ENCODE measurements at regions not wholly inside any gene's neighbourhood (a gene's known extent, or its start where the extent isn't known, plus 50 kb on each side); places are given as distances from the start of the nearest gene placed in this dataset.

- Histone ChIP-seq H4K20me1 (replicated peaks; ENCODE audit: control insufficient read depth, insufficient read depth, low read length) (no peaks in the 10 kb centered on the region), H3K36me3 (ENCODE audit: control insufficient read depth, insufficient read depth, low read length) (no peaks in the 10 kb centered on the region), H3K9ac (ENCODE audit: insufficient read depth in 1 of 2, low read depth in 2 of 2, low read length in 2 of 2) (no peak overlapping the region), H3K27ac (ENCODE audit: extremely low read depth, low read depth, low read length) (no peak overlapping the region), H3K27me3 (ENCODE audit: control insufficient read depth in 2 of 2, insufficient read depth in 2 of 2, low read length in 2 of 2) (no peaks in the 10 kb centered on the region), H3K4me3 (no peak overlapping the region), H3K9me1 (ENCODE audit: control insufficient read depth, insufficient read depth, low read length) (no peaks in the 10 kb centered on the region), H3K4me2 (ENCODE audit: insufficient read depth, low read length) (no peak overlapping the region), H2AFZ (ENCODE audit: low read depth, low read length) (no peak overlapping the region), H3K4me1 (replicated peaks in 1 of 2; ENCODE audit: control insufficient read depth in 2 of 2, insufficient read depth in 2 of 2, low read length in 2 of 2) (no peaks in the 10 kb centered on the region), H3K9me3 (replicated peaks; ENCODE audit: control insufficient read depth, insufficient read depth, low read depth, low read length) (no peaks in the 10 kb centered on the region), H3K79me2 (ENCODE audit: control insufficient read depth, insufficient read depth, low read length) (no peaks in the 10 kb centered on the region)
- no peak for FAIRE-seq
- TF ChIP-seq AFF1 (IDR thresholded peaks at IDR 0.05; ENCODE audit: low read depth in 1 of 2, partially characterized antibody in 2 of 2), result no peak
- DNase-seq (ENCODE audit: extremely low read depth in 1 of 4, low spot score in 3 of 4), result no peak
- ChIA-PET CTCF (ENCODE audit: low intra/inter-chr PET ratio) (no interaction called here), POLR2A (no interaction called here)
- no TSS peak for BruUV-seq (replicated peaks)
- intact Hi-C loops (cut with micrococcal nuclease) (no loop called here), in situ Hi-C loops (cut with MboI) (no loop called here)
- 3% methylated on average over 5 of the region's 5 CpGs for WGBS (ENCODE audit: insufficient coverage, low coverage, missing lambda C conversion rate)
- no peak for ATAC-seq
Measured at GRCh38 chr12:67035121-67035520, 234.0 kb upstream of the CAND1 start.

DNA sequence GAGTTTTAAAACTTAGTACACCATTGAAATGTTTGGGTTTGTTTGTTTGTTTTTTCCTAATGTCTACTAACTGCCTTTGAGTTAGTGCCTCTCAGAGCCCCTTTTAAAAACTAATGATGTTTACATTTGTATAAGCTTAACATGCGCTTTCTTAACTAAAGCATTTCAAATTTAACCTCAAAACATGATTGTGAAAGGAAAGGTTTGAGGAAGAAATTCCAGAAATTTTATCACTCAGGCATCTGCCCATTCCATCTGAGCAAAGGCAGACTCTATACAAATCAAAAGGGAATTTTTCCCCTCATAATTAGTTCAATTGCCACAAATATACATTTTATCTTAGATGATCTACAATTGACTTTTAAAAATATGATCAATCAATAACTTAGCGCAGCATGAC, 230.7 kb upstream of the CAND1 start:
- Histone ChIP-seq H3K36me3 (ENCODE audit: control insufficient read depth, insufficient read depth, low read length) (no peaks in the 10 kb centered on the region), H2AFZ (ENCODE audit: low read depth, low read length) (no peak overlapping the region), H3K27ac (ENCODE audit: extremely low read depth, low read depth, low read length) (no peak overlapping the region), H3K9me1 (ENCODE audit: control insufficient read depth, insufficient read depth, low read length) (no peaks in the 10 kb centered on the region), H3K9ac (ENCODE audit: insufficient read depth in 1 of 2, low read depth in 2 of 2, low read length in 2 of 2) (no peak overlapping the region), H3K9me3 (replicated peaks; ENCODE audit: control insufficient read depth, insufficient read depth, low read depth, low read length) (no peaks in the 10 kb centered on the region), H3K4me3 (no peak overlapping the region), H3K4me2 (ENCODE audit: insufficient read depth, low read length) (no peak overlapping the region), H3K27me3 (ENCODE audit: control insufficient read depth in 2 of 2, insufficient read depth in 2 of 2, low read length in 2 of 2) (no peaks in the 10 kb centered on the region), H4K20me1 (replicated peaks; ENCODE audit: control insufficient read depth, insufficient read depth, low read length) (no peaks in the 10 kb centered on the region), H3K79me2 (ENCODE audit: control insufficient read depth, insufficient read depth, low read length) (no peaks in the 10 kb centered on the region), H3K4me1 (replicated peaks in 1 of 2; ENCODE audit: control insufficient read depth in 2 of 2, insufficient read depth in 2 of 2, low read length in 2 of 2) (no peaks in the 10 kb centered on the region; a peak in 1 of 5 replicates)
- no peak for DNase-seq (ENCODE audit: extremely low read depth in 1 of 4, low spot score in 3 of 4)
- BruUV-seq (replicated peaks), result no TSS peak
- no peak for TF ChIP-seq GABPA (tag; conservative IDR thresholded peaks at IDR 0.05; ENCODE audit: low read depth)
- TF ChIP-seq FOXA3 (CRISPR knock-in tag; conservative IDR thresholded peaks at IDR 0.05 in 1 of 2, IDR thresholded peaks at IDR 0.05 in 1 of 2), result no peak
- no peak for TF ChIP-seq FOXK2 (conservative IDR thresholded peaks at IDR 0.05 in 1 of 2, IDR thresholded peaks at IDR 0.05 in 1 of 2; ENCODE audit: low read depth in 2 of 2)
- TF ChIP-seq ZBTB26 (CRISPR knock-in tag; IDR thresholded peaks at IDR 0.05), result no peak
- TF ChIP-seq RAD21 (CRISPR knock-in tag; conservative IDR thresholded peaks at IDR 0.05 in 1 of 2, IDR thresholded peaks at IDR 0.05 in 1 of 2), result no peak
- TF ChIP-seq ESRRB (CRISPR knock-in tag; IDR thresholded peaks at IDR 0.05; ENCODE audit: borderline replicate concordance), result no peak
- FAIRE-seq, result no peak
- 6% methylated on average over 2 of the region's 2 CpGs for WGBS (ENCODE audit: insufficient coverage, low coverage, missing lambda C conversion rate)
- ATAC-seq, result no peak
- intact Hi-C loops (cut with micrococcal nuclease) (no loop called here), in situ Hi-C loops (cut with MboI) (no loop called here)
- CTCF ChIA-PET (ENCODE audit: low intra/inter-chr PET ratio), result no interaction called here
- POLR2A ChIA-PET, result no interaction called here

Data from K562 (cell line).